NCI-H345 (cell line): ENCODE measurements at regions not wholly inside any gene's neighbourhood (a gene's known extent, or its start where the extent isn't known, plus 50 kb on each side); places are given as distances from the start of the nearest gene placed in this dataset.

Experiments
- DNase-seq: peaks from one replicate; lab custom pipeline; 2025; lab: John Stamatoyannopoulos, UW

DNA sequence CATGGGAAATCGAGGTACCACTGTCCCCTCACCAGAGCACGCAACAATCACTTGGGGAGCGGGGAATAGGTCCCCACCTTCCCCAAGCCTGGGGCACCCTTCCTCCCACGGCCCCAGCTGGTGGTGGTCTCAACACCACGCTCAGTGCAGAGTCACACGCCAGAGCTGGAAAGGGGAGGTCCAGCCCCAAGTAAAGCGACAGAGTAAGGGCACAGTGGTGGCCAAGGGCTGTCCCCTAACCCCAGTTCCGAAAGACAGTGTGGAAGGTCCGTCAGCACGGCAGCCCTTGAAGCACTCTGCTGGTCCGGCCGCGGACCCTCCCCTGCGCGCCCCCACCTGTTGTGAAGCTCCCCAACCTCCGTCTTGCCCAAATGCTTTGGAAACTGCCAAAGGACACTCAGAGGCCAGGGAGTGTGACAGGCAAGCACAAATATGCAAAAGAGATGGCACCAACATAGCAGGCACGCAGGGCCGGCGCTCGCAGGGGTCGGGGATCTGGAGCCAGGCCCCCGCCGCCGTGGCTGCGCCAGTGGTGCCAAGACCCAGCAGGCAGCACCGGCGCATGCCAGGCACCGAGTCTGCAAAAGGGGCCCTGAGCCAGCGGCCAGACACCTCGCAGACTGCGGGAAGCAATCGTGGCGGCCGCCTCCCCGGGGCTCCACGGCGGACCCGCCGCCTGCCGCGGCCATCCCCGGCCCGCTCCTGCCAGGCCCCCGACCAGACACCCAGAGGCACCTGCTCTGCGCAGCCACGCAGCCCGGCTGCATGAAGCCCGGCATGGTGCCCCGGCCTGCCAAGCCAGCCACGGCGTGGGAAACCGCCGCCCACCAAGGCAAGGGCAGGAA, 51.6 kb upstream of the SRRM3 start:
- DNase-seq: peak; percentile 22
